AG09319 (cell line): ENCODE measurements at regions not wholly inside any gene's neighbourhood (a gene's known extent, or its start where the extent isn't known, plus 50 kb on each side); places are given as distances from the start of the nearest gene placed in this dataset.

ENCODE experiments used
- DNase-seq: peaks from one replicate; pipeline ENCODE4 v3.0.0-alpha.2; 2010; ENCODE audit warnings: low read depth; ENCODE audit errors: extremely low read depth
- CTCF ChIP-seq: IDR thresholded peaks from 2 replicates; pipeline ENCODE4 v1.5.1; 2011; ENCODE audit warnings: low read depth, mild to moderate bottlenecking, inconsistent platforms, low read length, moderate library complexity

DNA sequence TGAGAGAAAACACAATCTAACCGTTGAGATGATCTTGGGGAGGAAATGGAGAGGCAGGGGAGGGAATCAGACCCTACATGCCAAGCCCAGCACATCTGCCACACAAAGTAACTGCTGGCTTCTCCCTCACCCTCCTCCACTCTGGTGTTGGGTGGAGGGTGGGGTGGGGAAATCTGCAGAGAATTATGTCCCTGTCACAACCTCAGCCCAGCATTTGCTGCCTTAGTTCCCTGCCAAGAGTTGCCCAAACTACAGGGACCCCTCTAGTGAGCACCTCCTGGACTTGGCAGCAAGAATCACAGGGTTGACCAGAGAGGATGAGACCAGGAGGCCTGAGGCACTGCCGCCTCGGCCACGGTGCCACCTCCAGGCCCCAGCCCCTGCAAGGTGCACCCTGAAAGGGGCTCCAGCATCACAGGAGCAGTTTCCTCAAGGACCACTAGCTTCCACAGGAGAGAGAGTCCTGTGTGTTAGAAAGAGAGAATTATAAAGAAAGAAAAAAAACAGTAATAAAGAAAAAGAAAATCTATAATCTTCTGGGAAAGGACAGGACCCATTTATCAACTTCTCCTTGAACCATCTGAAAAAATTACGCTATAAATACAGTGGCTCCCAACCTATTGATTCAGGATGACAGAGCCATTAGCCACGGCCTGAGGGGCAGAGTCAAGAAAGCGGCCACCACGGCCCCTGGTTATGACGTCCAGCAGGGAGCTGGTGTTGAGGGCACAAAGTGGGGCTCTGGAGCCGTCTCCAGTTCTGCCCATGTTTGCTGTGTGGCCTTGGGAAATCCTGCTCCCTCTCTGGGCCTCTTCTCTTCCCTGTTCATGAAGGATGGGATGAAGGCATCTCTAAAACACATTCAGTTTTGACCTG, 451.7 kb downstream of the MATN1 start:
- no peak for TF ChIP-seq CTCF
- no peak for DNase-seq

DNA sequence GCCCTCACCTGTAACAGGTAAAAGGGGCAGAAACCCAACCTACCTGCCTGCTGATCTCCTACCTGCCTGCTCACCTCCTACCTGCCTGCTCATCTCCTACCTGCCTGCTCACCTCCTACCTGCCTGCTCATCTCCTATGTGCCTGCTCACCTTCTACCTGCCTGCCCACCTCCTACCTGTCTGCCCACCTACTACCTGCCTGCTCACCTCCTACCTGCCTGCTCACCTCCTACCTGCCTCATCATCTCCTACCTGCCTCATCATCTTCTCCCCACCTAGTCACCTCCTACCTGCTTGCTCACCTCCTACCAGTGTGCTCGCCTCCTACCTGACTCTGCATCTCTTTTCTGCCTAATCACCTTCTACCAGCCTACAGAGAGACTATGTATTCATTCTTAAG, 452.9 kb downstream of the MATN1 start:
- no peak for TF ChIP-seq CTCF
- DNase-seq = no peak

GRCh38 chr1:30268923-30269666, 454.3 kb downstream of the MATN1 start:
- no peak for DNase-seq
- no peak for TF ChIP-seq CTCF

DNA sequence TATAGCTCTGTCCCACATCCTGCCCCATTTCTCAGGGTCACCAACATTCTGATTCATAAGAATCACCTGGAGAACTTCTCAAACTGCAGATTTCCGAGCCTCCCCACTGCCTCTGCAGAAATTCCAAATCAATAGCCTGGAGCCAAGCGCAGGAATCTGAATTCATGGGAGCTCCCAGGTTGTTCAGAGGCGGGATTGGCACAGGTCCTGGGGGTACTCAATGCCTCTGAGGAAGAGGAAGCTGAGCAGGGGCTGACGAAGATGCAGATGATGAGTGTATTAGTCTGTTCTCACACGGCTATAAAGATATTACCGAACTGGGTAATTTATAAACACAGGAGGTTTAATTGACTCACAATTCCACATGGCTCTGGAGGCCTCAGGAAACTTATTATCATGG, 455.5 kb downstream of the MATN1 start:
- no peak for TF ChIP-seq CTCF
- DNase-seq = no peak

- DNase-seq = no peak
- no peak for TF ChIP-seq CTCF
These were observed 456.3 kb downstream of the MATN1 start for GRCh38 chr1:30267046-30267445.

GRCh38 chr1:30265127-30266070, 458.0 kb downstream of the MATN1 start:
- TF ChIP-seq CTCF = no peak
- DNase-seq = no peak
